Neural cell (in vitro differentiated cells): ENCODE measurements at regions not wholly inside any gene's neighbourhood (a gene's known extent, or its start where the extent isn't known, plus 50 kb on each side); places are given as distances from the start of the nearest gene placed in this dataset.

Source experiments
- H2AFZ ChIP-seq: fragments of 200-600, 300-800 bp; sonication (generic), shearing (Covaris generic); 2 replicates; pipeline ENCODE4 v1.6.0; 2014; ENCODE audit warnings: low read depth, mild to moderate bottlenecking, antibody characterized with exemption, low read length, moderate library complexity
- H3F3A ChIP-seq: fragments of 200-600 bp; shearing (Covaris generic); 2 replicates; pipeline ENCODE4 v1.6.1; 2016; ENCODE audit warnings: mild to moderate bottlenecking, moderate library complexity, mixed read lengths, antibody characterized with exemption, low read length; ENCODE audit not compliant: insufficient read depth, poor library complexity, severe bottlenecking
- H3K27ac ChIP-seq: fragments of 200-600, 300-800 bp; sonication (generic), shearing (Covaris generic); 2 replicates; pipeline ENCODE4 v1.5.1; 2014; ENCODE audit warnings: mild to moderate bottlenecking, low read length, moderate library complexity
- H3K27me3 ChIP-seq: fragments of 300-800, 200-600 bp; sonication (generic), shearing (Covaris generic); 2 replicates; pipeline ENCODE4 v1.6.0; 2014; ENCODE audit warnings: mild to moderate bottlenecking, low read depth, low read length, moderate library complexity; ENCODE audit not compliant: insufficient read depth
- H3K36me3 ChIP-seq: fragments of 300-800, 200-600 bp; sonication (generic), shearing (Covaris generic); 2 replicates; pipeline ENCODE4 v1.5.1; 2014; ENCODE audit warnings: mild to moderate bottlenecking, antibody characterized with exemption, low read length, moderate library complexity; ENCODE audit not compliant: insufficient read depth
- H3K4me2 ChIP-seq: fragments of 300-800, 200-600 bp; sonication (generic), shearing (Covaris generic); 2 replicates; pipeline ENCODE4 v1.6.0; 2014; ENCODE audit warnings: mild to moderate bottlenecking, low read length
- H3K4me3 ChIP-seq: fragments of 300-800, 200-600 bp; sonication (generic), shearing (Covaris generic); 2 replicates; pipeline ENCODE4 v1.5.1; 2014; ENCODE audit warnings: mild to moderate bottlenecking, low read length, moderate library complexity
- H3K79me2 ChIP-seq: fragments of 200-600 bp; shearing (Covaris generic); replicated peaks from 2 replicates; pipeline ENCODE4 v1.6.0; 2014; ENCODE audit warnings: mild to moderate bottlenecking, low read length, moderate library complexity; ENCODE audit not compliant: insufficient read depth
- H3K9ac ChIP-seq: fragments of 300-800, 200-600 bp; sonication (generic), shearing (Covaris generic); 2 replicates; pipeline ENCODE4 v1.6.1; 2016; ENCODE audit warnings: mild to moderate bottlenecking, low read length, mixed read lengths
- H3K9me2 ChIP-seq: fragments of 200-600 bp; shearing (Covaris generic); 2 replicates; pipeline ENCODE4 v1.6.1; 2016; ENCODE audit warnings: mild to moderate bottlenecking, low read length, mixed read lengths; ENCODE audit not compliant: insufficient read depth
- H3K9me3 ChIP-seq: fragments of 200-600, 300-800 bp; sonication (generic), shearing (Covaris generic); 2 replicates; pipeline ENCODE4 v1.6.1; 2016; ENCODE audit warnings: mild to moderate bottlenecking, mixed run types, low read length, moderate library complexity, mixed read lengths
- H4K20me1 ChIP-seq: fragments of 200-600 bp; shearing (Covaris generic); 2 replicates; pipeline ENCODE4 v1.6.1; 2016; ENCODE audit warnings: mild to moderate bottlenecking, mixed run types; ENCODE audit not compliant: insufficient read depth
- CTCF ChIP-seq: fragments of 450-650 bp; IDR thresholded peaks from 2 replicates; pipeline ENCODE4 v1.5.1; 2014; ENCODE audit warnings: antibody characterized with exemption, mild to moderate bottlenecking, moderate library complexity; ENCODE audit not compliant: poor library complexity, severe bottlenecking
- EP300 ChIP-seq: fragments of 450-650 bp; conservative IDR thresholded peaks from 2 replicates; pipeline ENCODE4 v1.6.1; 2014; ENCODE audit warnings: antibody characterized with exemption, mild to moderate bottlenecking, moderate library complexity; ENCODE audit not compliant: poor library complexity, severe bottlenecking
- EZH2 ChIP-seq: fragments of 200-600, 300-800 bp; shearing (Covaris generic), sonication (generic); IDR thresholded peaks from 2 replicates; pipeline ENCODE4 v1.6.1; 2014; ENCODE audit warnings: antibody characterized with exemption, low read length, borderline replicate concordance, mild to moderate bottlenecking; ENCODE audit not compliant: insufficient read depth, poor library complexity, severe bottlenecking
- MXI1 ChIP-seq: fragments of 450-650 bp; conservative IDR thresholded peaks from 2 replicates; pipeline ENCODE4 v1.6.1; 2014; ENCODE audit warnings: antibody characterized with exemption, mild to moderate bottlenecking; ENCODE audit not compliant: poor library complexity, severe bottlenecking
- POLR2AphosphoS5 ChIP-seq: IDR thresholded peaks from 2 replicates; pipeline ENCODE4 v1.6.1; 2012
- RAD21 ChIP-seq: fragments of 450-650 bp; conservative IDR thresholded peaks from 2 replicates; pipeline ENCODE4 v1.6.1; 2014; ENCODE audit warnings: antibody characterized with exemption, mild to moderate bottlenecking, moderate library complexity
- REST ChIP-seq: IDR thresholded peaks from 2 replicates; pipeline ENCODE4 v1.6.1; 2012; ENCODE audit warnings: borderline replicate concordance
- SMC3 ChIP-seq: fragments of 450-650 bp; conservative IDR thresholded peaks from 2 replicates; pipeline ENCODE4 v1.6.1; 2014; ENCODE audit warnings: antibody characterized with exemption, mild to moderate bottlenecking, moderate library complexity; ENCODE audit not compliant: poor library complexity
- TAF1 ChIP-seq: IDR thresholded peaks from 2 replicates; pipeline ENCODE4 v1.6.1; 2012; ENCODE audit warnings: low read depth

GRCh38 chr2:156064540-156064939 lies 268.0 kb downstream of the NR4A2 start:
- Histone ChIP-seq H3K36me3 (no peaks in the 10 kb centered on the region), H3K27me3 (no peaks in the 10 kb centered on the region), H3K27ac (no peak overlapping the region), H3F3A (no peaks in the 10 kb centered on the region), H3K9me3 (no peaks in the 10 kb centered on the region), H3K79me2 (no peaks in the 10 kb centered on the region), H4K20me1 (no peaks in the 10 kb centered on the region), H2AFZ (no peak overlapping the region), H3K9me2 (no peaks in the 10 kb centered on the region), H3K4me2 (no peak overlapping the region), H3K4me3 (no peak overlapping the region), H3K9ac (no peak overlapping the region)
- no peak for TF ChIP-seq EP300
- TF ChIP-seq MXI1: no peak
- no peak for TF ChIP-seq POLR2AphosphoS5
- no peak for TF ChIP-seq CTCF
- TF ChIP-seq RAD21: no peak

- Histone ChIP-seq H3K4me3 (no peak overlapping the region), H3F3A (no peaks in the 10 kb centered on the region), H3K27me3 (no peaks in the 10 kb centered on the region), H2AFZ (no peak overlapping the region), H3K9me2 (no peaks in the 10 kb centered on the region), H4K20me1 (no peaks in the 10 kb centered on the region), H3K4me2 (no peak overlapping the region), H3K79me2 (no peaks in the 10 kb centered on the region), H3K9ac (no peak overlapping the region), H3K27ac (no peak overlapping the region), H3K36me3 (no peaks in the 10 kb centered on the region), H3K9me3 (no peaks in the 10 kb centered on the region)
- TF ChIP-seq CTCF (no peak), EZH2 (no peak), MXI1 (no peak), SMC3 (no peak), EP300 (no peak), TAF1 (no peak), REST (no peak), RAD21 (no peak)
These were observed 274.9 kb downstream of the NR4A2 start for GRCh38 chr2:156057647-156058046.
